GM18867 (cell line): ENCODE measurements at regions not wholly inside any gene's neighbourhood (a gene's known extent, or its start where the extent isn't known, plus 50 kb on each side); places are given as distances from the start of the nearest gene placed in this dataset.

Experiments
- ATAC-seq: cut with Tn5 transposase; IDR thresholded peaks from one replicate; pipeline ENCODE4 v1.9.1; 2021; ENCODE audit warnings: mild to moderate bottlenecking, moderate library complexity; ENCODE audit not compliant: unreplicated experiment

- no peak for ATAC-seq
Measured at GRCh38 chr9:2925016-2925415, 81.1 kb upstream of the PUM3 start.

- no peak for ATAC-seq
Measured at GRCh38 chr9:2924380-2924768, 80.5 kb upstream of the PUM3 start.

- ATAC-seq: no peak
Measured at GRCh38 chr9:2923766-2924379, 80.0 kb upstream of the PUM3 start.

- no peak for ATAC-seq
Measured at GRCh38 chr9:2919347-2919746, 75.5 kb upstream of the PUM3 start.

- no peak for ATAC-seq
Measured at GRCh38 chr9:2916382-2916985, 72.6 kb upstream of the PUM3 start.

- ATAC-seq: no peak
Measured at GRCh38 chr9:2913026-2913425, 69.1 kb upstream of the PUM3 start.

- ATAC-seq: no peak
Measured at GRCh38 chr9:2907411-2907810, 63.5 kb upstream of the PUM3 start.

- no peak for ATAC-seq
Measured at GRCh38 chr9:2904242-2904930, 60.5 kb upstream of the PUM3 start.
